Smooth muscle cell (in vitro differentiated cells): ENCODE measurements at regions not wholly inside any gene's neighbourhood (a gene's known extent, or its start where the extent isn't known, plus 50 kb on each side); places are given as distances from the start of the nearest gene placed in this dataset.

Source experiments
- DNase-seq: peaks from one replicate; lab custom pipeline; 2025; ENCODE audit not compliant: unreplicated experiment; lab: John Stamatoyannopoulos, UW
- H2AFZ ChIP-seq: fragments of 200-600 bp; sonication (generic); 2 replicates; pipeline ENCODE4 v1.6.0; 2016; ENCODE audit warnings: antibody characterized with exemption, low read depth, mild to moderate bottlenecking
- H3F3A ChIP-seq: fragments of 200-600 bp; sonication (generic); 2 replicates; pipeline ENCODE4 v1.6.0; 2017; ENCODE audit warnings: antibody characterized with exemption, low read depth
- H3K27ac ChIP-seq: fragments of 200-600 bp; sonication (generic); 2 replicates; pipeline ENCODE4 v1.5.1; 2016; ENCODE audit warnings: low read depth, mild to moderate bottlenecking
- H3K27me3 ChIP-seq: fragments of 200-600 bp; sonication (generic); 2 replicates; pipeline ENCODE4 v1.6.1; 2016; ENCODE audit warnings: low read depth, mild to moderate bottlenecking
- H3K36me3 ChIP-seq: fragments of 200-600 bp; sonication (generic); 2 replicates; pipeline ENCODE4 v1.5.1; 2016; ENCODE audit warnings: low read depth
- H3K4me1 ChIP-seq: fragments of 200-600 bp; sonication (generic); 2 replicates; pipeline ENCODE4 v1.5.1; 2016; ENCODE audit warnings: low read depth
- H3K4me2 ChIP-seq: fragments of 200-600 bp; sonication (generic); 2 replicates; pipeline ENCODE4 v1.6.0; 2016; ENCODE audit warnings: mild to moderate bottlenecking
- H3K4me3 ChIP-seq: fragments of 200-600 bp; sonication (generic); 2 replicates; pipeline ENCODE4 v1.5.1; 2016; ENCODE audit warnings: mild to moderate bottlenecking
- H3K79me2 ChIP-seq: fragments of 200-600 bp; sonication (generic); 2 replicates; pipeline ENCODE4 v1.6.0; 2016; ENCODE audit warnings: low read depth, mild to moderate bottlenecking
- H3K9ac ChIP-seq: fragments of 200-600 bp; sonication (generic); 2 replicates; pipeline ENCODE4 v1.6.0; 2016; ENCODE audit warnings: low read depth
- H3K9me3 ChIP-seq: fragments of 200-600 bp; sonication (generic); replicated peaks from 2 replicates; pipeline ENCODE4 v1.5.1; 2016; ENCODE audit warnings: low read depth
- H4K20me1 ChIP-seq: fragments of 200-600 bp; sonication (generic); 2 replicates; pipeline ENCODE4 v1.6.0; 2016; ENCODE audit warnings: low read depth
- WGBS: methylation state at CpG from one replicate; pipeline ENCODE4 v1.1.7; 2016; ENCODE audit warnings: low lambda C conversion rate; 5-methylcytosine and 5-hydroxymethylcytosine counted together
- TF ChIP-seq, protein P1 (sequence below): fragments of 200-600 bp; sonication (generic); IDR thresholded peaks from 2 replicates; pipeline ENCODE4 v1.5.1; 2017; ENCODE audit warnings: borderline replicate concordance, mild to moderate bottlenecking, antibody characterized with exemption; ENCODE audit not compliant: insufficient read depth, poor library complexity, severe bottlenecking

DNA sequence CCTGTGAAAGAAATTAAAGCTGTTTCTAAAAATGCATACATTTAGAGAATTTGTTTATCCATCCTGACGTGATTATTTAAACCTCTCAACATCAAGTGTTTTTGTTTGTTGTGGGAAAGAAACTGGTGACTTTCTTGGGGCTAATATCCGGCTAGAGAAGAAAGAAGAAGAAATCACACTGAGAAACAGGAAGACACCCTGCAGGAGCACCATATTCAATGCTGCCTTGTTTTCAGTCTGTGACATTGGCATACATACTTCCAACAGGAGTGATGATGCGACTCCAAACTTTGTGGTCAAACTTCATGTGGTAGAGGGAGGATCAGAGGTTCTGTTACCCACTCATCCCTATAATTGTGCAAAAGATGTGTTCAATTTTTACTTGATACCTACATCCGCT lies 997.6 kb upstream of the CITED2 start:
- H3K27ac ChIP-seq: no peak overlapping the region

DNA sequence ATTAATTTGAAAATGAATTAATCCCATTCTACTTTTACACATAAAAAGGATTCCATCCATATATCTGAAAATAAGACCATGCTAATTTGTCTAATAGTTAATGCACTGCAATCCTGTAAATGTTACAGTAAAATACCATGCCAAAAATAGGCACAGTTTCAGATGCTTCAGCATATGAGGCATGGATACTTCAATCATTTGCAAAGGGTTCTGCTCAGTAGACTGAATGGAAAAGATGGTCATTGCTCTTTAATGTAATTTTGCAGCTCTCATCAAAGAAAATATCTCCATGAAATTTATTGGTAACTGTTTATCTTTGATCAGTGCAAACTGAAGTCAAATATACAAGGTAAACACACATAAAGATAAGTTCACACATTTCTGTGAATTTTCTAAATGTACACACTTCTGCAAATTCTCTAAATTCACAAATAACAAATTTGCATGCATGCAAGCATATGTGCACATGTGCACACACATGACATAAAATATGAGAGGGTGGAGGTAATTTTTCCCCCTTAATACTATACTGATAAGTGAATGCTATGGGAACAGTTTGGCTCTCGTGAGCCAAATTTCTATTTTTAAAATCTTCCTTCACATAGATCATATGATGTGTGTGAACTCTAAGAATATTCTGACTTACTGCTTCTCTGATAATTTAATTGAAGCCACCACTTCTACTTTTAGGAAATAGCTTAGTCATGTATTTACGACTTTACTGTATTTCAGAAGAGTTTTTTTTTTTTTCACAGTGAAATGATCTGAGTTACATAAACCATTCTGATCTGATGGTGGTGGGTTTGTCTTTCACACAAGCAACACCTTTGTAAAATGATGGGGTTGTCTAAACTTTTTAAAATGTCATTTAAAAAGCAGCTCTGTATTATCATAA lies 996.8 kb upstream of the CITED2 start:
- Histone ChIP-seq H2AFZ (no peak overlapping the region), H3K36me3 (no peaks in the 10 kb centered on the region), H3K4me3 (no peak overlapping the region), H3K27ac (no peak overlapping the region), H3K27me3 (no peaks in the 10 kb centered on the region), H3K4me1 (no peaks in the 10 kb centered on the region), H3K9ac (no peak overlapping the region), H4K20me1 (no peaks in the 10 kb centered on the region), H3K9me3 (no peaks in the 10 kb centered on the region), H3F3A (no peaks in the 10 kb centered on the region), H3K4me2 (no peak overlapping the region), H3K79me2 (no peaks in the 10 kb centered on the region)
- TF ChIP-seq, protein P1, sequence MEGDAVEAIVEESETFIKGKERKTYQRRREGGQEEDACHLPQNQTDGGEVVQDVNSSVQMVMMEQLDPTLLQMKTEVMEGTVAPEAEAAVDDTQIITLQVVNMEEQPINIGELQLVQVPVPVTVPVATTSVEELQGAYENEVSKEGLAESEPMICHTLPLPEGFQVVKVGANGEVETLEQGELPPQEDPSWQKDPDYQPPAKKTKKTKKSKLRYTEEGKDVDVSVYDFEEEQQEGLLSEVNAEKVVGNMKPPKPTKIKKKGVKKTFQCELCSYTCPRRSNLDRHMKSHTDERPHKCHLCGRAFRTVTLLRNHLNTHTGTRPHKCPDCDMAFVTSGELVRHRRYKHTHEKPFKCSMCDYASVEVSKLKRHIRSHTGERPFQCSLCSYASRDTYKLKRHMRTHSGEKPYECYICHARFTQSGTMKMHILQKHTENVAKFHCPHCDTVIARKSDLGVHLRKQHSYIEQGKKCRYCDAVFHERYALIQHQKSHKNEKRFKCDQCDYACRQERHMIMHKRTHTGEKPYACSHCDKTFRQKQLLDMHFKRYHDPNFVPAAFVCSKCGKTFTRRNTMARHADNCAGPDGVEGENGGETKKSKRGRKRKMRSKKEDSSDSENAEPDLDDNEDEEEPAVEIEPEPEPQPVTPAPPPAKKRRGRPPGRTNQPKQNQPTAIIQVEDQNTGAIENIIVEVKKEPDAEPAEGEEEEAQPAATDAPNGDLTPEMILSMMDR: no peak
- WGBS: 80% methylated on average over 2 of the region's 2 CpGs
- no peak for DNase-seq

More for the DNA sequence above, 997.6 kb upstream of the CITED2 start:
- Histone ChIP-seq H3K27me3 (no peaks in the 10 kb centered on the region), H3F3A (no peaks in the 10 kb centered on the region), H3K79me2 (no peaks in the 10 kb centered on the region), H3K9me3 (no peaks in the 10 kb centered on the region), H3K4me1 (no peaks in the 10 kb centered on the region), H2AFZ (no peak overlapping the region), H3K36me3 (no peaks in the 10 kb centered on the region), H3K9ac (no peak overlapping the region), H3K4me2 (no peak overlapping the region), H4K20me1 (no peaks in the 10 kb centered on the region), H3K4me3 (no peak overlapping the region)
- TF ChIP-seq, protein P1: no peak
- WGBS: 90% methylated on average over 4 of the region's 4 CpGs
- no peak for DNase-seq

DNA sequence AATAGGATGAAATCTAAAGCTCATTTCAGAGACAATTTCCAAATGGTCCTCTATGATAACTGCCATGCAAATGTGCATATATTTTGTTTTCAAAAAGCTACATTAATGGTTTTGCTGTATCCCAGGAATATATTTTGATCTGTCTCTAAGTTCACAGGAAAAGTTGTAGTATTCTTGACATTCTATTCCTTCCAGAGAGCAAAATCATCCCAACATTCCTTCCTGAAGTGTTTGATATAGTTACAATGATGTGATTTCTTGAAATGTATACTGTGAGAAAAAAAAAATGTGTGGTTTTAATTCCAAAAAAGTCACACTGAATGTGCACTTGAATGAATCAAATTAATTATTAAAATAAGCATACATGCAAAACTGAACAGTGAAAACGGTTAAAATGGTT lies 996.0 kb upstream of the CITED2 start:
- H3K9me3 ChIP-seq: no peaks in the 10 kb centered on the region
- H3K4me3 ChIP-seq: no peak overlapping the region
- no peak for DNase-seq
- no peak overlapping the region for H3K27ac ChIP-seq
- H4K20me1 ChIP-seq: no peaks in the 10 kb centered on the region
- no peaks in the 10 kb centered on the region for H3K36me3 ChIP-seq
- H3K4me1 ChIP-seq: no peaks in the 10 kb centered on the region
- no peaks in the 10 kb centered on the region for H3K27me3 ChIP-seq
- H3K4me2 ChIP-seq: no peak overlapping the region
- H3K9ac ChIP-seq: no peak overlapping the region
- TF ChIP-seq, protein P1: no peak
- H3K79me2 ChIP-seq: no peaks in the 10 kb centered on the region
- H2AFZ ChIP-seq: no peak overlapping the region
- WGBS: 95% methylated on average over 1 of the region's 1 CpG
- H3F3A ChIP-seq: no peaks in the 10 kb centered on the region

DNA sequence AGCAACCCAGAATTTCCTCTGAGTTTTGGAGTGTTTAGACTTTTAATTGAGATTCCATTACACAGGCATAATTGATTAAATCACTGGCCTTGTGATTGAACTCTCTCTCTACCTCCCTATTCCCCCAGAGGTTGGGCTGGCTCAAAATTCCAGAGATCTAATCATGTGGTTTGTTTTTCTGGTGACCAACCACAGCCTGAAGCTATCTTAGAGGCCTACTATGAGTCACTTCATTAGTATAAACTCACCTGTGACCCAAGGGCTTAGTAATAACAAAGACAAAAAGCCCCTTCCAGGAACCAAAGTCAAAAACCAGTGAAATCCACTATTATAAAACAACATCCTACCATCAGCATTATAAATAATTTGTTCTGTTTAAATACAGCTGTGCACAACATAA lies 992.5 kb upstream of the CITED2 start:
- no peak for DNase-seq
- Histone ChIP-seq H3K9ac (no peak overlapping the region), H3K9me3 (no peaks in the 10 kb centered on the region)

More for the DNA sequence above, 992.5 kb upstream of the CITED2 start:
- Histone ChIP-seq H3K4me3 (no peak overlapping the region), H3K36me3 (no peaks in the 10 kb centered on the region), H2AFZ (no peak overlapping the region), H3K4me1 (no peaks in the 10 kb centered on the region), H3K79me2 (no peaks in the 10 kb centered on the region), H3F3A (no peaks in the 10 kb centered on the region), H3K27ac (no peak overlapping the region), H3K27me3 (no peaks in the 10 kb centered on the region), H4K20me1 (no peaks in the 10 kb centered on the region), H3K4me2 (no peak overlapping the region)
- TF ChIP-seq, protein P1: no peak
